Osteocyte (in vitro differentiated cells): ENCODE measurements at regions not wholly inside any gene's neighbourhood (a gene's known extent, or its start where the extent isn't known, plus 50 kb on each side); places are given as distances from the start of the nearest gene placed in this dataset.

ENCODE experiments used
- DNase-seq: peaks from one replicate; pipeline ENCODE4 v3.0.0; 2021; ENCODE audit warnings: mixed read lengths; ENCODE audit not compliant: unreplicated experiment; ENCODE audit errors: extremely low spot score
- H3K27ac Mint-ChIP-seq: one replicate; pipeline ENCODE4 v1.8.0; 2021; ENCODE audit warnings: mild to moderate bottlenecking, mixed read lengths; ENCODE audit not compliant: unreplicated experiment
- H3K27me3 Mint-ChIP-seq: one replicate; pipeline ENCODE4 v1.8.0; 2021; ENCODE audit warnings: mixed read lengths; ENCODE audit not compliant: unreplicated experiment
- H3K36me3 Mint-ChIP-seq: one replicate; pipeline ENCODE4 v1.8.0; 2021; ENCODE audit warnings: mixed read lengths; ENCODE audit not compliant: unreplicated experiment
- H3K4me1 Mint-ChIP-seq: one replicate; pipeline ENCODE4 v1.8.0; 2021; ENCODE audit warnings: mixed read lengths; ENCODE audit not compliant: unreplicated experiment
- H3K4me3 Mint-ChIP-seq: one replicate; pipeline ENCODE4 v1.8.0; 2021; ENCODE audit warnings: mild to moderate bottlenecking, moderate library complexity, mixed read lengths; ENCODE audit not compliant: unreplicated experiment
- H3K9me3 Mint-ChIP-seq: one replicate; pipeline ENCODE4 v1.8.0; 2021; ENCODE audit warnings: mixed read lengths; ENCODE audit not compliant: unreplicated experiment
- CTCF ChIP-seq: fragments of 200-600 bp; sonication (generic); IDR thresholded peaks from 2 replicates; pipeline ENCODE4 v1.5.0; 2021; ENCODE audit warnings: antibody characterized with exemption, mild to moderate bottlenecking, moderate library complexity

- no peak for DNase-seq
- Mint-ChIP-seq H3K36me3 (no peaks in the 10 kb centered on the region), H3K27me3 (peaks cover 48% of the 10 kb centered on the region), H3K4me1 (peaks cover 20% of the 10 kb centered on the region), H3K9me3 (no peaks in the 10 kb centered on the region), H3K27ac (no peak overlapping the region), H3K4me3 (no peak overlapping the region)
- no peak for TF ChIP-seq CTCF
Observed at GRCh38 chr11:64445651-64446050, 86.7 kb downstream of the RPS6KA4 start.

GRCh38 chr11:64447831-64448598 is 89.1 kb downstream of the RPS6KA4 start:
- Mint-ChIP-seq H3K9me3 (no peaks in the 10 kb centered on the region), H3K27ac (no peak overlapping the region), H3K4me3 (peak overlapping the region; percentile 34), H3K4me1 (peaks cover 20% of the 10 kb centered on the region), H3K36me3 (no peaks in the 10 kb centered on the region), H3K27me3 (peaks cover 32% of the 10 kb centered on the region)
- no peak for DNase-seq
- TF ChIP-seq CTCF: no peak

GRCh38 chr11:64448599-64449380 is 89.8 kb downstream of the RPS6KA4 start:
- Mint-ChIP-seq H3K4me3 (peak overlapping the region; percentile 69), H3K4me1 (peaks cover 20% of the 10 kb centered on the region), H3K27me3 (peaks cover 25% of the 10 kb centered on the region), H3K9me3 (no peaks in the 10 kb centered on the region), H3K27ac (no peak overlapping the region), H3K36me3 (no peaks in the 10 kb centered on the region)
- TF ChIP-seq CTCF: peak; percentile 91
- DNase-seq: peak; percentile 93

GRCh38 chr11:64449381-64450167 is 90.6 kb downstream of the RPS6KA4 start:
- peak; percentile 79 for TF ChIP-seq CTCF

More at GRCh38 chr11:64449381-64450167, 90.6 kb downstream of the RPS6KA4 start:
- peak overlapping the region; percentile 69 for H3K4me3 Mint-ChIP-seq
- no peak for DNase-seq
- no peaks in the 10 kb centered on the region for H3K36me3 Mint-ChIP-seq
- H3K9me3 Mint-ChIP-seq: no peaks in the 10 kb centered on the region
- no peak overlapping the region for H3K27ac Mint-ChIP-seq
- peaks cover 23% of the 10 kb centered on the region for H3K27me3 Mint-ChIP-seq
- peaks cover 20% of the 10 kb centered on the region for H3K4me1 Mint-ChIP-seq
